ENCODE measurements at regions not wholly inside any gene's neighbourhood (a gene's known extent, or its start where the extent isn't known, plus 50 kb on each side); places are given as distances from the start of the nearest gene placed in this dataset.

- TF ChIP-seq, protein P1, sequence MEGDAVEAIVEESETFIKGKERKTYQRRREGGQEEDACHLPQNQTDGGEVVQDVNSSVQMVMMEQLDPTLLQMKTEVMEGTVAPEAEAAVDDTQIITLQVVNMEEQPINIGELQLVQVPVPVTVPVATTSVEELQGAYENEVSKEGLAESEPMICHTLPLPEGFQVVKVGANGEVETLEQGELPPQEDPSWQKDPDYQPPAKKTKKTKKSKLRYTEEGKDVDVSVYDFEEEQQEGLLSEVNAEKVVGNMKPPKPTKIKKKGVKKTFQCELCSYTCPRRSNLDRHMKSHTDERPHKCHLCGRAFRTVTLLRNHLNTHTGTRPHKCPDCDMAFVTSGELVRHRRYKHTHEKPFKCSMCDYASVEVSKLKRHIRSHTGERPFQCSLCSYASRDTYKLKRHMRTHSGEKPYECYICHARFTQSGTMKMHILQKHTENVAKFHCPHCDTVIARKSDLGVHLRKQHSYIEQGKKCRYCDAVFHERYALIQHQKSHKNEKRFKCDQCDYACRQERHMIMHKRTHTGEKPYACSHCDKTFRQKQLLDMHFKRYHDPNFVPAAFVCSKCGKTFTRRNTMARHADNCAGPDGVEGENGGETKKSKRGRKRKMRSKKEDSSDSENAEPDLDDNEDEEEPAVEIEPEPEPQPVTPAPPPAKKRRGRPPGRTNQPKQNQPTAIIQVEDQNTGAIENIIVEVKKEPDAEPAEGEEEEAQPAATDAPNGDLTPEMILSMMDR (IDR thresholded peaks at IDR 0.05; ENCODE audit: insufficient read depth, low read depth, low read length) = no peak
- no peak for TF ChIP-seq EZH2 (IDR thresholded peaks at IDR 0.05; ENCODE audit: insufficient read depth, low read length)
Measured at GRCh38 chr1:208523007-208523406, 278.8 kb upstream of the PLXNA2 start.
